Muscle of arm (tissue), 1 donor: ENCODE measurements at regions not wholly inside any gene's neighbourhood (a gene's known extent, or its start where the extent isn't known, plus 50 kb on each side); places are given as distances from the start of the nearest gene placed in this dataset.
"Not testable (repeated sequence)": the region's sequence is repeated elsewhere in the genome, so short reads cannot be mapped to it uniquely, and the experiment has no call there.

ENCODE experiments used
- DNase-seq: peaks from one replicate; pipeline ENCODE4 v3.0.0-alpha.2; 2013

GRCh38 chr6:128738112-128738511 is 144.8 kb upstream of the LAMA2 start:
- no peak for DNase-seq

- no peak for DNase-seq
These were observed 146.2 kb upstream of the LAMA2 start for GRCh38 chr6:128736780-128737179.

GRCh38 chr6:128731249-128732165 is 151.4 kb upstream of the LAMA2 start:
- peak; percentile 7 for DNase-seq

GRCh38 chr6:128727500-128727899 is 155.4 kb upstream of the LAMA2 start:
- DNase-seq: no peak

GRCh38 chr6:128725271-128726233 is 157.4 kb upstream of the LAMA2 start:
- DNase-seq: peak; percentile 47

GRCh38 chr6:128724738-128725137 is 158.2 kb upstream of the LAMA2 start:
- no peak for DNase-seq

GRCh38 chr6:128723667-128724066 is 159.3 kb upstream of the LAMA2 start:
- no peak for DNase-seq

GRCh38 chr6:128720891-128721290 is 162.0 kb upstream of the LAMA2 start:
- DNase-seq: no peak

- DNase-seq: no peak
These were observed 163.2 kb upstream of the LAMA2 start for GRCh38 chr6:128719786-128720185.

GRCh38 chr6:128713461-128713860 is 169.5 kb upstream of the LAMA2 start:
- DNase-seq: no peak

- no peak for DNase-seq
These were observed 170.0 kb upstream of the LAMA2 start for GRCh38 chr6:128712898-128713297.

- DNase-seq: no peak
These were observed 171.8 kb upstream of the LAMA2 start for GRCh38 chr6:128711149-128711548.

GRCh38 chr6:128710315-128710714 is 172.6 kb upstream of the LAMA2 start:
- DNase-seq: no peak

- no peak for DNase-seq
These were observed 178.3 kb upstream of the LAMA2 start for GRCh38 chr6:128704601-128705000.

- DNase-seq: not testable (repeated sequence)
These were observed 179.1 kb upstream of the LAMA2 start for GRCh38 chr6:128703794-128704193.

- no peak for DNase-seq
These were observed 176.6 kb upstream of the PTPRK start for GRCh38 chr6:128696691-128697689.

- no peak for DNase-seq
These were observed 174.1 kb upstream of the PTPRK start for GRCh38 chr6:128694303-128695009.

- DNase-seq: no peak
These were observed 169.7 kb upstream of the PTPRK start for GRCh38 chr6:128690063-128690462.

- DNase-seq: no peak
These were observed 165.7 kb upstream of the PTPRK start for GRCh38 chr6:128686084-128686483.

- DNase-seq: no peak
These were observed 156.1 kb upstream of the PTPRK start for GRCh38 chr6:128676456-128676855.

- no peak for DNase-seq
These were observed 151.6 kb upstream of the PTPRK start for GRCh38 chr6:128672023-128672422.
